Fibroblast of pulmonary artery (primary cell): ENCODE measurements at regions not wholly inside any gene's neighbourhood (a gene's known extent, or its start where the extent isn't known, plus 50 kb on each side); places are given as distances from the start of the nearest gene placed in this dataset.
"Not testable (repeated sequence)": the region's sequence is repeated elsewhere in the genome, so short reads cannot be mapped to it uniquely, and the experiment has no call there.

Experiments used
- DNase-seq: peaks from one replicate; pipeline ENCODE4 v3.0.0-alpha.2; 2010; ENCODE audit warnings: low read depth
- H3K4me3 ChIP-seq: replicated peaks from 2 replicates; pipeline ENCODE4 v1.5.1; 2011; ENCODE audit warnings: low read depth, mild to moderate bottlenecking, control low read depth, low read length, moderate library complexity
- TF ChIP-seq, protein P1 (sequence below): IDR thresholded peaks from 2 replicates; pipeline ENCODE4 v1.5.1; 2011; ENCODE audit warnings: mild to moderate bottlenecking, control low read depth, low read length, inconsistent platforms; ENCODE audit errors: missing control alignments

DNA sequence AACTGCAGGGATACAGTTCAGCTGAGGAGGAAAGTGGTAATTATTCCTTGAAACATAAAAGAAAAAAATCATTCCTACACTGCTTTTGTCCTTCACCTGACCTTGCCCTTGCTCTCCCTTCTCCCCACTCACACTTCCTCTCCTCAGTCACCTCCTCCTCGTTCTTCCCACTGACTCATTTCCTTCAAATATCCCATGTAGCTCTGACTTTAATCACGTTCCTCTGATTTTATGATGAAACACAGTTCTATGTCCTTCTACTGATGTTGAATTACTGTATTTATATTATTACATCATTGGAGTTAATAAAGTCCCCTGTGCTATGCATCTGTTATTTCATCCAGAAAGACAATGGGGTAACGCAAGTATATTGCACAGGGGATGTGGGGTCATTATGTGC lies 575.6 kb downstream of the POM121L12 start:
- TF ChIP-seq, protein P1, sequence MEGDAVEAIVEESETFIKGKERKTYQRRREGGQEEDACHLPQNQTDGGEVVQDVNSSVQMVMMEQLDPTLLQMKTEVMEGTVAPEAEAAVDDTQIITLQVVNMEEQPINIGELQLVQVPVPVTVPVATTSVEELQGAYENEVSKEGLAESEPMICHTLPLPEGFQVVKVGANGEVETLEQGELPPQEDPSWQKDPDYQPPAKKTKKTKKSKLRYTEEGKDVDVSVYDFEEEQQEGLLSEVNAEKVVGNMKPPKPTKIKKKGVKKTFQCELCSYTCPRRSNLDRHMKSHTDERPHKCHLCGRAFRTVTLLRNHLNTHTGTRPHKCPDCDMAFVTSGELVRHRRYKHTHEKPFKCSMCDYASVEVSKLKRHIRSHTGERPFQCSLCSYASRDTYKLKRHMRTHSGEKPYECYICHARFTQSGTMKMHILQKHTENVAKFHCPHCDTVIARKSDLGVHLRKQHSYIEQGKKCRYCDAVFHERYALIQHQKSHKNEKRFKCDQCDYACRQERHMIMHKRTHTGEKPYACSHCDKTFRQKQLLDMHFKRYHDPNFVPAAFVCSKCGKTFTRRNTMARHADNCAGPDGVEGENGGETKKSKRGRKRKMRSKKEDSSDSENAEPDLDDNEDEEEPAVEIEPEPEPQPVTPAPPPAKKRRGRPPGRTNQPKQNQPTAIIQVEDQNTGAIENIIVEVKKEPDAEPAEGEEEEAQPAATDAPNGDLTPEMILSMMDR: no peak

DNA sequence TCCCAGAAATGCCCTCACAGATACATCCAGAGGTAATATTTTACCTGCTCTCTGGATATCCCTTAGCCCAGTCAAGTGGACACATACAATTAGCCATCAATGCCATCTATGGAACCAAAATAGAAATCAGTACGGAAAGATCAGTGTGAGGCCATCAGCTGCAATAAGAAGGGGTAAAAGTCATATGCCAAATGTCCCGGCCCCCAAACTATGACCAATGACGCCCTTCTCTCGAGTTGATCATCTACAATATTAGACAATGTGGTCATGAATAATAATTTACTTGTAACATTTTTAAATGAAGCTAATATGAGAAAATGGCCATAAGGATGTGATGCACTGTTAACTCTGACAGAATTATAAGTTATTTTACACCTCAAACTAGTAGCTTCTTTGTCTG lies 588.9 kb downstream of the POM121L12 start:
- no peak for DNase-seq
- TF ChIP-seq, protein P1: no peak
- no peak overlapping the region for H3K4me3 ChIP-seq

More for the DNA sequence above, 575.6 kb downstream of the POM121L12 start:
- H3K4me3 ChIP-seq: no peak overlapping the region
- no peak for DNase-seq

DNA sequence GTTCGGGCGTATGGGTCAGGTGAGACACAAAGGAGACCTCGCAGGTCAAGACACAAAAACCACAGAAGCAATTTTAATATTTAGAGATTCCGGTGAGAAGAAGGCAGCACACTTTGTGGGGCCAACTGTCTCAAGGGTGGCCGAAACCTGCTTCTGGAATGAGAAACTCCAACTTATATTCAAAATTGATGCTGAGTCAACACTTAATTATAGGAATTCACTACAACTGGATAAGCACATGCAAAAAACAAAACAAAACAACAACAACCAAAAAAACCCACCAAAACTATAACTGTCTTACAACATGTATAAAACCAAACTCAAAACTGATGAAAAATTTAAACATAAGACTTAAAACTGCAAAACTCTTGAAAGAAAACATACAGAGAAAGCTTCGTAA lies 593.3 kb downstream of the POM121L12 start:
- DNase-seq: no peak
- TF ChIP-seq, protein P1: no peak
- H3K4me3 ChIP-seq: no peak overlapping the region

DNA sequence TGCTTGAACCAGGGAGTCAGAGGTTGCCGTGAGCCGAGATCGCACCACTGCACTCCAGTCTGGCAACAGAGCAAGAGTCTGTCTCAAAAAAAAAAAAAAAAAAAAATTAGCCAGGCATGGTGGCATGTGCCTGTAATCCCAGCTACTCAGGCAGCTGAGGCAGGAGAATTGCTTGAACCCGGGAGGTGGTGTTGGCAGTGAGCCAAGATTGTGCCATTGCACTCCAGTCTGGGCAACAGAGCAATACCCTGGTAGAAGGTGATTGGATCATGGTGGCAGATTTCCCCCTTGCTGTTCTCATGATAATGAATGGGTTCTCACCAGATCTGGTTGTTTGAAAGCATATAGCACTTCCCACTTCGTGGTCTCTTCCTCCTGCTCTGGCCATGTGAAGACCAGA lies 599.8 kb downstream of the POM121L12 start:
- not testable (repeated sequence) for H3K4me3 ChIP-seq, DNase-seq

DNA sequence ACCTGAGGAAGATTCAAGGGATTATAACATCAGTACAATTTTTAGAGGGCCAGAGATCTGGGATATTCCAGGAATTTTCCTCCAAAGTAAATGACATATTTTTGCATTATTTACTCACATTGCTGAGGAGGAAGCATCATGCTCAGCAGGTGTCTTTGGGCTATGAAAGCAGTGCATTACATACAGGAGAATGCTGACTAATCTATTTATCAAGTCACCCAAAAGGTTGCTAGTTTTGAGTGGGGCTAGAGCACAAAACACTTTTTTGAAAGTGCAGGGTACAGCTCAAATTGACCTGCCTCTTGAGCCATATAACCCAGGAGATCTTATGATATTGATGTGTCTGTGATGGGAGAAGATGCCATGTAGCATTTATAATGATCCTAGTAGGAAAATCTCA lies 603.1 kb downstream of the POM121L12 start:
- no peak overlapping the region for H3K4me3 ChIP-seq
- TF ChIP-seq, protein P1: no peak
- no peak for DNase-seq

DNA sequence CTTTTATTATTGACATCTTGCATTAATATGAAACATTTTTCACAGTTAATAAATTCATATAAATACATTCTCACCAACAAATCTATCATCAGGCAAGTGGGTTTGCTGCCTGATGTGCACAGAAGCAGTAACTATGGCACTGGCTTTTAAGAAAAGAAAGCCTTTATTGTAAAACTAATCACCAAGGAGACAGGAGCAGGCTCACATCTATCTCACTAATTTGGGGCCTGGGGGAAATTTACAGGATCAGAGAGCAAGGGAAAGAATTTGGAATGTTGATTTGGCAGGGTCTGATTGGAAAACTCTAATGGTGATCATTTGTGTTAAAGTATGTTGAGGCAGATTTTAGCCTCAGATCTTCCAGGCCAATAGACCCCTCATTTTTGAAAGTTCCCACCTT lies 605.7 kb downstream of the POM121L12 start:
- no peak overlapping the region for H3K4me3 ChIP-seq
- TF ChIP-seq, protein P1: no peak
- DNase-seq: no peak

DNA sequence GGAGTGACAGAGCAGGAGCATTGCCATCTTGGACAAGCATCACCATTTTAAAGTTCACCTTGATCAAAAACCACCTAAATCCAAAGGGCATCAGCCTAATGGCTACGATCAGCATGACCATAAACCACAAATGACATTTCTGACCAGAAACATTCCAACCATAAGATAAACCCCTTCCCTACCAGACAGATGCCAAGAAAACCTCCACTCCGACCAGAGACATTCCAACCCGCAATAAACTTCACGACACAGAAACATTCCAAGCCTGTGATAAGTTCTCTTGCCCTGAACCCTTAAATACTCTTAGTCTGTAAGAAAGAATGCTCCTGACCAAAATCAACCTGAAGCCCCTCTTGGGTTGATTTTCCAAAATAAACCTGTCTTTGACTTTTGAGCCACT lies 606.9 kb downstream of the POM121L12 start:
- no peak overlapping the region for H3K4me3 ChIP-seq
- TF ChIP-seq, protein P1: no peak
- DNase-seq: no peak

DNA sequence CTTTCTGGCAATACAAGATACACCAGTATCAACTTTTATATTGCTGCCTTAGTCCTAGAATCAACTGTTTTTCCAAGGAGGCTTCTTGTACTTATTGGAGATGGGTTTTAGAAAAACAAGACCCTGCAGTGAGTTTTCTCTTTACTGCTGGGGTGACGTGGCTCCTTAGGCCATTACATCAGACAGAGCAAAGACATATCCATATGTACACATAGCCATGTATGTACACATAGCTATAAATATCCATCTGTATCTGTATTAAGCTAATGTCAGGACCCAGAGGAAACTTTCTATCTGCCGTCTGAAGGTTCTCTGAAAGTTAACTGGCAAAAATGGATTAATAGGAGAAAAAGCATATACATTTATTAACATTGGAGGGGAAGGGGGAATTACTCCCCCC lies 607.4 kb downstream of the POM121L12 start:
- H3K4me3 ChIP-seq: no peak overlapping the region
- DNase-seq: no peak
- TF ChIP-seq, protein P1: no peak
